ENCODE measurements at regions not wholly inside any gene's neighbourhood (a gene's known extent, or its start where the extent isn't known, plus 50 kb on each side); places are given as distances from the start of the nearest gene placed in this dataset.

GRCh38 chr3:104952146-104952972 lies 414.4 kb upstream of the ALCAM start:
- intact Hi-C loops (cut with micrococcal nuclease) = no loop called here

GRCh38 chr3:104956620-104957345 lies 409.9 kb upstream of the ALCAM start:
- intact Hi-C loops (cut with micrococcal nuclease) = no loop called here

- intact Hi-C loops (cut with micrococcal nuclease) = no loop called here
These were observed 406.1 kb upstream of the ALCAM start for GRCh38 chr3:104960579-104960978.

GRCh38 chr3:104961851-104962250 lies 404.9 kb upstream of the ALCAM start:
- intact Hi-C loops (cut with micrococcal nuclease) = no loop called here

- intact Hi-C loops (cut with micrococcal nuclease) = no loop called here
These were observed 392.4 kb upstream of the ALCAM start for GRCh38 chr3:104974316-104974715.

GRCh38 chr3:104977719-104978118 lies 389.0 kb upstream of the ALCAM start:
- intact Hi-C loops (cut with micrococcal nuclease) = no loop called here

GRCh38 chr3:104982130-104982529 lies 384.6 kb upstream of the ALCAM start:
- intact Hi-C loops (cut with micrococcal nuclease) = no loop called here

- intact Hi-C loops (cut with micrococcal nuclease) = no loop called here
These were observed 378.9 kb upstream of the ALCAM start for GRCh38 chr3:104987859-104988258.

GRCh38 chr3:104988496-104988895 lies 378.2 kb upstream of the ALCAM start:
- intact Hi-C loops (cut with micrococcal nuclease) = no loop called here

GRCh38 chr3:104989878-104990277 lies 376.8 kb upstream of the ALCAM start:
- intact Hi-C loops (cut with micrococcal nuclease) = no loop called here

- intact Hi-C loops (cut with micrococcal nuclease) = no loop called here
These were observed 376.0 kb upstream of the ALCAM start for GRCh38 chr3:104990758-104991157.

- intact Hi-C loops (cut with micrococcal nuclease) = no loop called here
These were observed 374.0 kb upstream of the ALCAM start for GRCh38 chr3:104992676-104993075.

- intact Hi-C loops (cut with micrococcal nuclease) = no loop called here
These were observed 360.5 kb upstream of the ALCAM start for GRCh38 chr3:105006164-105006563.

- intact Hi-C loops (cut with micrococcal nuclease) = no loop called here
These were observed 353.1 kb upstream of the ALCAM start for GRCh38 chr3:105013657-105014056.

GRCh38 chr3:105014631-105015030 lies 352.1 kb upstream of the ALCAM start:
- intact Hi-C loops (cut with micrococcal nuclease) = no loop called here

GRCh38 chr3:105022813-105023212 lies 343.9 kb upstream of the ALCAM start:
- intact Hi-C loops (cut with micrococcal nuclease) = no loop called here

GRCh38 chr3:105030211-105030610 lies 336.5 kb upstream of the ALCAM start:
- intact Hi-C loops (cut with micrococcal nuclease) = no loop called here

GRCh38 chr3:105032541-105032940 lies 334.2 kb upstream of the ALCAM start:
- intact Hi-C loops (cut with micrococcal nuclease) = no loop called here

- intact Hi-C loops (cut with micrococcal nuclease) = no loop called here
These were observed 333.6 kb upstream of the ALCAM start for GRCh38 chr3:105033081-105033480.

- intact Hi-C loops (cut with micrococcal nuclease) = no loop called here
These were observed 327.7 kb upstream of the ALCAM start for GRCh38 chr3:105039004-105039403.

- intact Hi-C loops (cut with micrococcal nuclease) = no loop called here
These were observed 326.6 kb upstream of the ALCAM start for GRCh38 chr3:105040026-105040622.

GRCh38 chr3:105042586-105042985 lies 324.1 kb upstream of the ALCAM start:
- intact Hi-C loops (cut with micrococcal nuclease) = no loop called here

All from T-helper 2 cell treated with Interferon-gamma antibody and Interleukin-4, amounts not matched to agents 100 ng/mL and 5 ng/mL, for 36 hours (primary cell).